HG03520 (cell line): ENCODE measurements at regions not wholly inside any gene's neighbourhood (a gene's known extent, or its start where the extent isn't known, plus 50 kb on each side); places are given as distances from the start of the nearest gene placed in this dataset.

Experiments used
- ATAC-seq: cut with Tn5 transposase; IDR thresholded peaks from one replicate; pipeline ENCODE4 v1.9.1; 2021; ENCODE audit warnings: mild to moderate bottlenecking, moderate library complexity; ENCODE audit not compliant: unreplicated experiment

GRCh38 chrX:7789200-7789599 lies 53.8 kb upstream of the VCX start:
- ATAC-seq, result no peak

- ATAC-seq, result no peak
These were observed 54.6 kb upstream of the VCX start for GRCh38 chrX:7788334-7788733.

GRCh38 chrX:7787714-7788113 lies 55.3 kb upstream of the VCX start:
- ATAC-seq, result no peak

GRCh38 chrX:7784580-7784979 lies 58.4 kb upstream of the VCX start:
- ATAC-seq, result no peak

DNA sequence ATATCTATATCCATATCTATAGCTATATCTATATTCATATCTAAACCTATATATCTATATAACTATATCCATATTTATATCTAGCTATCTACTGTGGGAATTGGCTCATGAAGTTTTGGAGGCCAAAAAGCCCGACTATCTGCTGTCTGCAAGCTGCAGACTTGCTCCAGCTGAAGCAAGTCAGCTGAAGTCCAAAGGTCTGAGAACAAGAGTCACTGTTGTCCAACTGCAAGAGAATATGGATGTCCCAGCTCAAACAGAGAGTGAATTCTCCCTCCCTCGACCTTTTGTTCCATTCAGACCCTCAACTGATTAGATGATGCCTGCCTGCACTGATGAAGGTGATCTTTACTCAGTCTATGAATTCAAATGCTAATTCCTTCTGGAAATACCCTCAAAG lies 63.3 kb upstream of the VCX start:
- no peak for ATAC-seq

- no peak for ATAC-seq
These were observed 67.0 kb upstream of the VCX start for GRCh38 chrX:7775987-7776386.

- no peak for ATAC-seq
These were observed 71.1 kb upstream of the VCX start for GRCh38 chrX:7771788-7772438.

GRCh38 chrX:7759830-7760229 lies 83.1 kb upstream of the VCX start:
- ATAC-seq, result no peak

GRCh38 chrX:7746856-7747255 lies 96.1 kb upstream of the VCX start:
- no peak for ATAC-seq

GRCh38 chrX:7730071-7730470 lies 112.9 kb upstream of the VCX start:
- ATAC-seq, result no peak

DNA sequence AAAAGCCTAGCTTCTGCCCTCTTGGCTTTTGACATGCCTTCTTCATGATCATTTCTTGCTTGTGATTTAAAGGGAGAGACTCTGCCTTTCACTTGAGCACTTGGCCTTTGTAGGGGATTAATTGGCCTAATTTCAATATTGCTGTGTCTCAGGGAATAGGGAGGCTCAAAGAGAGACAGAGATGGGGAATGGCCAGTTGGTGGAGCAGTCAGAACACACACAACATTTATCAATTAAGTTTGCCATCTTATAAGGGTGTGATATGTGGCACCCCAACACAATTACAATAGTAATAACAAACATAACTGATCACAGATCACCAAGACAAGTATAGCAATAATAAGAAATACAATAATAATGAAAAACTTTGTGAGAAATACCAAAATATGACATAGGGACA lies 122.5 kb upstream of the VCX start:
- no peak for ATAC-seq

- no peak for ATAC-seq
These were observed 128.6 kb upstream of the VCX start for GRCh38 chrX:7714351-7714750.

- no peak for ATAC-seq
These were observed 131.8 kb upstream of the VCX start for GRCh38 chrX:7711167-7711566.

DNA sequence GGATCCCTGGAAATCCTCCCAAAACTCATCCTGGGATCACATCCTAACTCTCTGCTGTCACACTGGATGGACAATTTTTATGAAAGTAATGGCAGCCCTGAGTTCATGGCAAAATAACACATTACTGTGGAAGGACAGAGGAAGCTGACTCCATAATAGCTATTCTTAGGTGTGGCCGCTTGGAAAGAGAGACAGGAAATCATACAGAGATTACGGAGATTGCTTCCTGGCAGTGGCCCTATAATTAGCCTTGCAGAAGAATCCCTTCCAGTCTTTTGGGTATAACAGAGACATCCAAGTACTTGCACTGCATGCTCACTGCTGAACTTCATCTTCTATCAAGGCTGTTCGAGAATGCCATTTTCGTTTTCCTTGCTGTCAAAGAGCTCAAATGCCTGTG lies 133.1 kb upstream of the VCX start:
- no peak for ATAC-seq

DNA sequence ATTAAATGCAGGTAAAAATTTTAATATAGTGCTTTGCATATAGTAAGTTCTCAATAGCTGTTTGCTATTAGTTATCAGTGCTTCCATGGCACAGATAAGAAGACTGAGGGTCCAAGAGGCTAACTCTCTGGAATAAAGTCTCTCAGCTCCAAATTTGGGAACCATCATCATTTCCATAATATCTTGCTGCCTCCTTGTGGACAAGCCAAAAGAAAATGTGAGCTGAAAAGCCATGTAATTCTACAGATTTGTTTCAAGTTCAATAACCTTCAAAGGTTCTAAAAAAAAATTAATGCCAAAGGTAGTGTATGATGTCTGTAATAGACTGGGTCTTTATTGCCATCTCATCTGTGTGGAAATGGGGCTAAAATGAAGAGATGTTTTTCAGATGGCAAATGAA lies 136.9 kb upstream of the VCX start:
- no peak for ATAC-seq

- ATAC-seq, result no peak
These were observed 138.8 kb upstream of the VCX start for GRCh38 chrX:7704205-7704604.

GRCh38 chrX:7698248-7698647 lies 144.7 kb upstream of the VCX start:
- ATAC-seq, result no peak

DNA sequence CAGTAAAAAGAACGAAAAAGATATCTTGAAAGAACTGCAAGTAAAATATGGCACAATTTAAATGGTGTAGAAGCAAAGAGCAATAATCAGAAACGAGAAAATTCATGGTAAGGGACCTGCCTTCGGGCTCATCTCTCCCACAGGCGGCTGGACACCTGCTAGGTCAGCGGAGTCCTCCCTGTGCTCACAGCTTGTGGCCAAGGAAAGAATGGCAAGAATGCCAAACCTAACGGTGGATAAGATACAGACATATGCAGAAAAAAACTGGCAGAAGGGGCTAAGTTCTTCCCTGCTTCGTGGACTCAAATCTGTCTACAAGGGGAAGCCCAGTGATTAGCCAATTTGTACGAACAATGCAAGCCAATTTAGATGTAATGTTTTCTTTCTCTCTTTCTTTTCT lies 152.1 kb upstream of the VCX start:
- no peak for ATAC-seq

DNA sequence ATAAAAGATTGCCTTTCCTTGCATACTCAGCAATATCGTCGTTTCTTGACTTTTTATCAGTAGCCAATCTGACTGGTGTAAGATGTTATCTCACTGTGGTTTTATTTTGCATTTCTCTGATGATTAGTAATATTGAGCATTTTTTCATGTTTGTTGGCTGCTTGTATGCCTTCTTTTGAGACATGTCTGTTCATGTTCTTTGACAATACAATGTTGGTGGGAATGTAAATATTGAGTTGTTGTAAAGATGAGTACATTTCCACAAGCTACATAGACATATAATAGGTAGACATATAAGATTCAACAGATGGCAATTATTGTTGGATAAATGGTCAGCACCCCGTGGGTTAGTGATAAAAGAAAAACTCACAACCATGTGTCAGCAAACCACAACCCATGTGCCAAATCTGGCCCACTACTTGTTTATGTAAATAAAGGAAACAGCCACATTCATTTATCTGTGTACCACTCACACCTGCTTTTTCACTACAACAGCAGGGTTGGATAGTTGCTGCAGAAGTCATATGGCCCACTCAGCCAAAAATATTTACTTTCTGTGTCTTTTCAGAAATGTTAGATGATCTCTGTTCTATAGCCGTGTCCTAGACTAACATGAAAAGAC lies 153.1 kb upstream of the VCX start:
- no peak for ATAC-seq

GRCh38 chrX:7680181-7680580 lies 162.8 kb upstream of the VCX start:
- ATAC-seq, result no peak

- ATAC-seq, result no peak
These were observed 188.7 kb upstream of the VCX start for GRCh38 chrX:7654316-7654715.

DNA sequence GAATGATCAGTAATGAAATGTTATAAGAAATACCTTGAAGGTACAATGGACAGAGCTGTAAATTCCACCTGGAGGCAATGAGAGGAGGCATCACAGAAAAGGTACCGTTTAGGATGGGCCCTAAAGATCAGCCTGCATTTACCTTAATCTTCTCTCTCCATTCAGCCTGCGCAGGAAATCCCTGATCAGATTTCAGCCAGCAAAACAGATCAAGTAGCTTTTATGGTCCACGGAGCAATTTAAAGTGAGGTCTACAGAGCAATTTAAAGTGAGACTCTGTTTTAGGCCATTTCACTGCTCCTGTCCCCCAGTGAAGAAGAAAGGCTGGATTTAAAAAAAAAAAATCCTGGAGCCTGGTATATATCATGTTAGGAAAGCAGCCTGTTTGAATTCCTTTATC lies 195.1 kb upstream of the VCX start:
- ATAC-seq, result no peak

- no peak for ATAC-seq
These were observed 201.8 kb upstream of the VCX start for GRCh38 chrX:7641141-7641540.
